ENCODE measurements at regions not wholly inside any gene's neighbourhood (a gene's known extent, or its start where the extent isn't known, plus 50 kb on each side); places are given as distances from the start of the nearest gene placed in this dataset.

- TF ChIP-seq, protein P1, sequence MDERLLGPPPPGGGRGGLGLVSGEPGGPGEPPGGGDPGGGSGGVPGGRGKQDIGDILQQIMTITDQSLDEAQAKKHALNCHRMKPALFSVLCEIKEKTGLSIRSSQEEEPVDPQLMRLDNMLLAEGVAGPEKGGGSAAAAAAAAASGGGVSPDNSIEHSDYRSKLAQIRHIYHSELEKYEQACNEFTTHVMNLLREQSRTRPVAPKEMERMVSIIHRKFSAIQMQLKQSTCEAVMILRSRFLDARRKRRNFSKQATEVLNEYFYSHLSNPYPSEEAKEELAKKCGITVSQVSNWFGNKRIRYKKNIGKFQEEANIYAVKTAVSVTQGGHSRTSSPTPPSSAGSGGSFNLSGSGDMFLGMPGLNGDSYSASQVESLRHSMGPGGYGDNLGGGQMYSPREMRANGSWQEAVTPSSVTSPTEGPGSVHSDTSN (CRISPR knock-in tag; IDR thresholded peaks at IDR 0.05; ENCODE audit: low read depth): no peak
- TF ChIP-seq, protein P1 (tag; conservative IDR thresholded peaks at IDR 0.05; ENCODE audit: low read depth): no peak
- no peak for TF ChIP-seq NELFE (IDR thresholded peaks at IDR 0.05; ENCODE audit: insufficient read depth, insufficient read length)
- no peak for TF ChIP-seq U2AF2 (optimal IDR thresholded peaks at IDR 0.05; ENCODE audit: low read depth, low read length)
- no peak for TF ChIP-seq NONO (IDR thresholded peaks at IDR 0.05; ENCODE audit: low read depth in 2 of 2, low read length in 1 of 2)
- TF ChIP-seq ZNF639 (CRISPR knock-in tag; conservative IDR thresholded peaks at IDR 0.05 in 1 of 2, IDR thresholded peaks at IDR 0.05 in 1 of 2): no peak
- TF ChIP-seq PTBP1 (IDR thresholded peaks at IDR 0.05; ENCODE audit: low read depth, low read length): no peak
- no peak for TF ChIP-seq MEIS2 (IDR thresholded peaks at IDR 0.05; ENCODE audit: partially characterized antibody)
- TF ChIP-seq CCNT2 (IDR thresholded peaks at IDR 0.05; ENCODE audit: borderline replicate concordance, extremely low read depth, insufficient read length, low read depth, low read length): no peak
- TF ChIP-seq, protein P2, sequence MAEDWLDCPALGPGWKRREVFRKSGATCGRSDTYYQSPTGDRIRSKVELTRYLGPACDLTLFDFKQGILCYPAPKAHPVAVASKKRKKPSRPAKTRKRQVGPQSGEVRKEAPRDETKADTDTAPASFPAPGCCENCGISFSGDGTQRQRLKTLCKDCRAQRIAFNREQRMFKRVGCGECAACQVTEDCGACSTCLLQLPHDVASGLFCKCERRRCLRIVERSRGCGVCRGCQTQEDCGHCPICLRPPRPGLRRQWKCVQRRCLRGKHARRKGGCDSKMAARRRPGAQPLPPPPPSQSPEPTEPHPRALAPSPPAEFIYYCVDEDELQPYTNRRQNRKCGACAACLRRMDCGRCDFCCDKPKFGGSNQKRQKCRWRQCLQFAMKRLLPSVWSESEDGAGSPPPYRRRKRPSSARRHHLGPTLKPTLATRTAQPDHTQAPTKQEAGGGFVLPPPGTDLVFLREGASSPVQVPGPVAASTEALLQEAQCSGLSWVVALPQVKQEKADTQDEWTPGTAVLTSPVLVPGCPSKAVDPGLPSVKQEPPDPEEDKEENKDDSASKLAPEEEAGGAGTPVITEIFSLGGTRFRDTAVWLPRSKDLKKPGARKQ (CRISPR knock-in tag; IDR thresholded peaks at IDR 0.05): no peak
- TF ChIP-seq ZBTB11 (CRISPR knock-in tag; IDR thresholded peaks at IDR 0.05): no peak
These were observed 233.0 kb upstream of the RPS23 start (continued) for GRCh38 chr5:82511134-82511533.
